ENCODE measurements at regions not wholly inside any gene's neighbourhood (a gene's known extent, or its start where the extent isn't known, plus 50 kb on each side); places are given as distances from the start of the nearest gene placed in this dataset.

DNA sequence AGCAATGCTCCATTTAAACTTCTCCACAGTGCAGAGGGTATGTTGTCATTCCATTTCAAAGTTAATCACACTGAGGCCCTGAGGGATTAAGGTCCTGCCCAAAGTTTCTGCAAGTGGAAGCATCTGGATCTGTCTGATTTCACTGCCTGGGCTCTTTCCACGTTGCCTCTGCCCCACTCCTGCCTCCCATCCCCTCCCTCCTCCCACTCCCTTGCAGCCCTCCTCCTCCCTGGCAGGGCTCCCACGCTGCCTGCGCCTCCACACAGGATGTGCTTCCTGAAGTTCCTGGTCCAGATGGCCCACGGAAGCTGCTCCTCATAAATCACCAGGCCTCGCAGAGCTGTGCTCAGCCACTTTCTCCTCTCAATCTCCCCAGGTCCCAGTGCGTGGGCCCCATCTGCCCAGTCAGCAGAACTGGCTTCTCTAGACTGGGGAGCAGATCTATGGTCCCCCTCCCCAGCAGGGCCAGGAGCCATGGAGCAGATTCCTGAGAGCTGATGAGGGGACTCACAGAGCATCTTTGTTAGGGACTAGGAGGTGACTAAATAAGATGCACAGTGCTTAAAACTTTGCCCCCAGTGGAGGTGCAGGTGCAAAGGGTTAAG is 65.4 kb upstream of the MAFB start:
- no peak for TF ChIP-seq POLR2A (IDR thresholded peaks at IDR 0.05)
- TF ChIP-seq, protein P1, sequence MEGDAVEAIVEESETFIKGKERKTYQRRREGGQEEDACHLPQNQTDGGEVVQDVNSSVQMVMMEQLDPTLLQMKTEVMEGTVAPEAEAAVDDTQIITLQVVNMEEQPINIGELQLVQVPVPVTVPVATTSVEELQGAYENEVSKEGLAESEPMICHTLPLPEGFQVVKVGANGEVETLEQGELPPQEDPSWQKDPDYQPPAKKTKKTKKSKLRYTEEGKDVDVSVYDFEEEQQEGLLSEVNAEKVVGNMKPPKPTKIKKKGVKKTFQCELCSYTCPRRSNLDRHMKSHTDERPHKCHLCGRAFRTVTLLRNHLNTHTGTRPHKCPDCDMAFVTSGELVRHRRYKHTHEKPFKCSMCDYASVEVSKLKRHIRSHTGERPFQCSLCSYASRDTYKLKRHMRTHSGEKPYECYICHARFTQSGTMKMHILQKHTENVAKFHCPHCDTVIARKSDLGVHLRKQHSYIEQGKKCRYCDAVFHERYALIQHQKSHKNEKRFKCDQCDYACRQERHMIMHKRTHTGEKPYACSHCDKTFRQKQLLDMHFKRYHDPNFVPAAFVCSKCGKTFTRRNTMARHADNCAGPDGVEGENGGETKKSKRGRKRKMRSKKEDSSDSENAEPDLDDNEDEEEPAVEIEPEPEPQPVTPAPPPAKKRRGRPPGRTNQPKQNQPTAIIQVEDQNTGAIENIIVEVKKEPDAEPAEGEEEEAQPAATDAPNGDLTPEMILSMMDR (IDR thresholded peaks at IDR 0.05) = no peak
- no peak for TF ChIP-seq POLR2AphosphoS5 (IDR thresholded peaks at IDR 0.05)
